ENCODE measurements at regions not wholly inside any gene's neighbourhood (a gene's known extent, or its start where the extent isn't known, plus 50 kb on each side); places are given as distances from the start of the nearest gene placed in this dataset.
A peak's percentile ranks its signal among the peaks of the same experiment; 100 is the strongest.
"Not testable (repeated sequence)": the region's sequence is repeated elsewhere in the genome, so short reads cannot be mapped to it uniquely, and the experiment has no call there.

DNA sequence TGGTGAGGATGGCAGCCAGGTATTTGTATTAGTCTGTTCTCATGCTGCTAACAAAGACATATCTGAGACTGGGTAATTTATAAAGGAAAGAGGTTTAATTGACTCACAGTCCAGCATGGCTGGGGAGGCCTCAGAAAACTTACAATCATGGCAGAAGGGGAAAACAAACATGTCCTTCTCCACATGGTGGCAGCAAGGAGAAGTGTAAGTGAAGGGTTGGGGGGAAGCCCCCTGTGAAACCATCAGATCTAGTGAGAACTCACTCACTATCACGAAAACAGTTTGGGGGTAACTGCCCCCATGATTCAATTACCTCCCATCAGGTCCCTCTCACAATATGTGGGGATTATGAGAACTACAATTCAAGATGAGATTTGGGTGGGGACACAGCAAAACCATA lies 276.8 kb downstream of the OLFM4 start:
- not testable (repeated sequence) for TF ChIP-seq RNF2 (IDR thresholded peaks at IDR 0.05; ENCODE audit: borderline replicate concordance, low read depth, low read length, missing control alignments, poor library complexity, severe bottlenecking); EZH2 (IDR thresholded peaks at IDR 0.05; ENCODE audit: low read depth, low read length, severe bottlenecking); BACH1 (IDR thresholded peaks at IDR 0.05; ENCODE audit: low read length); YY1 (IDR thresholded peaks at IDR 0.05; ENCODE audit: low read depth, low read length); POLR2AphosphoS5 (IDR thresholded peaks at IDR 0.05; ENCODE audit: low read depth, low read length); KDM5A (IDR thresholded peaks at IDR 0.05; ENCODE audit: low read length); EGR1 (IDR thresholded peaks at IDR 0.05; ENCODE audit: borderline replicate concordance, low read depth, low read length); CHD2 (IDR thresholded peaks at IDR 0.05; ENCODE audit: low read length); POLR2A (IDR thresholded peaks at IDR 0.05; ENCODE audit: control extremely low read depth in 1 of 2, low read depth in 2 of 2, low read length in 2 of 2); CEBPB (IDR thresholded peaks at IDR 0.05; ENCODE audit: low read depth, low read length); RXRA (IDR thresholded peaks at IDR 0.05; ENCODE audit: insufficient read depth, low read depth, low read length)
- TF ChIP-seq, protein P1, sequence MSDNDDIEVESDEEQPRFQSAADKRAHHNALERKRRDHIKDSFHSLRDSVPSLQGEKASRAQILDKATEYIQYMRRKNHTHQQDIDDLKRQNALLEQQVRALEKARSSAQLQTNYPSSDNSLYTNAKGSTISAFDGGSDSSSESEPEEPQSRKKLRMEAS (IDR thresholded peaks at IDR 0.05): not testable (repeated sequence)
- TF ChIP-seq, protein P2, sequence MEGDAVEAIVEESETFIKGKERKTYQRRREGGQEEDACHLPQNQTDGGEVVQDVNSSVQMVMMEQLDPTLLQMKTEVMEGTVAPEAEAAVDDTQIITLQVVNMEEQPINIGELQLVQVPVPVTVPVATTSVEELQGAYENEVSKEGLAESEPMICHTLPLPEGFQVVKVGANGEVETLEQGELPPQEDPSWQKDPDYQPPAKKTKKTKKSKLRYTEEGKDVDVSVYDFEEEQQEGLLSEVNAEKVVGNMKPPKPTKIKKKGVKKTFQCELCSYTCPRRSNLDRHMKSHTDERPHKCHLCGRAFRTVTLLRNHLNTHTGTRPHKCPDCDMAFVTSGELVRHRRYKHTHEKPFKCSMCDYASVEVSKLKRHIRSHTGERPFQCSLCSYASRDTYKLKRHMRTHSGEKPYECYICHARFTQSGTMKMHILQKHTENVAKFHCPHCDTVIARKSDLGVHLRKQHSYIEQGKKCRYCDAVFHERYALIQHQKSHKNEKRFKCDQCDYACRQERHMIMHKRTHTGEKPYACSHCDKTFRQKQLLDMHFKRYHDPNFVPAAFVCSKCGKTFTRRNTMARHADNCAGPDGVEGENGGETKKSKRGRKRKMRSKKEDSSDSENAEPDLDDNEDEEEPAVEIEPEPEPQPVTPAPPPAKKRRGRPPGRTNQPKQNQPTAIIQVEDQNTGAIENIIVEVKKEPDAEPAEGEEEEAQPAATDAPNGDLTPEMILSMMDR (IDR thresholded peaks at IDR 0.05; ENCODE audit: control extremely low read depth in 1 of 3, insufficient read depth in 1 of 3, low read depth in 1 of 3, low read length in 3 of 3): peak in 2 of 3 experiments; percentile 2 to 29; a peak in 2 of 4 replicates
- TF ChIP-seq, protein P3, sequence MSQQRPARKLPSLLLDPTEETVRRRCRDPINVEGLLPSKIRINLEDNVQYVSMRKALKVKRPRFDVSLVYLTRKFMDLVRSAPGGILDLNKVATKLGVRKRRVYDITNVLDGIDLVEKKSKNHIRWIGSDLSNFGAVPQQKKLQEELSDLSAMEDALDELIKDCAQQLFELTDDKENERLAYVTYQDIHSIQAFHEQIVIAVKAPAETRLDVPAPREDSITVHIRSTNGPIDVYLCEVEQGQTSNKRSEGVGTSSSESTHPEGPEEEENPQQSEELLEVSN (IDR thresholded peaks at IDR 0.05): not testable (repeated sequence)
